GM13976 (cell line): ENCODE measurements at regions not wholly inside any gene's neighbourhood (a gene's known extent, or its start where the extent isn't known, plus 50 kb on each side); places are given as distances from the start of the nearest gene placed in this dataset.

Experiments
- DNase-seq: peaks from one replicate; pipeline ENCODE4 v3.0.0; 2012; ENCODE audit warnings: low spot score
- in situ Hi-C: fragments of 300-500 bp; cut with MboI; formaldehyde crosslinking; loops from one replicate; pipeline ENCODE4 v1.12.0; 2022; ENCODE audit warnings: low sequenced_read_pairs, mixed read lengths, inconsistent platforms; ENCODE audit not compliant: unreplicated experiment
- TF ChIP-seq, protein P1 (sequence below): IDR thresholded peaks from 2 replicates; pipeline ENCODE4 v1.5.1; 2012; ENCODE audit warnings: borderline replicate concordance, mild to moderate bottlenecking; ENCODE audit not compliant: insufficient read depth; ENCODE audit errors: extremely low read depth, missing control alignments, control extremely low read depth

DNA sequence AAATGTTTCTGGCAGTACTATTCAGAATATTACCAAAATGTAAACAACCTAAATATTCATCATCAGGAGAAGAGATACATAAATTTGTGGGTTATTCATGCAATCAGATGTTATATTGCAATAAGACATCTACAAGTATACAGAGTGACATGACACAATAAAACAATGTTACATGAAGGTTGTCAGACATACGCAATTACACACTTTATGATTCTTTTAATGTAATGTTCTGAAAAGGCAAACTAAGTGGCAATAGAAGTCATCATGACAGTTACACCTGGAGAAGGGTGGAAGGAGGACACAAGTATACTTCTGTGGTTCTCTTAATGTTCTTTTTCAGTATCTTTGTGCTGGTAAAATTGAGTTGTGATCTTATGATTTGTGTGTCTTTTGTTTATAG is 95.8 kb upstream of the PRR20A start:
- no peak for DNase-seq
- in situ Hi-C loops = no loop called here
- TF ChIP-seq, protein P1, sequence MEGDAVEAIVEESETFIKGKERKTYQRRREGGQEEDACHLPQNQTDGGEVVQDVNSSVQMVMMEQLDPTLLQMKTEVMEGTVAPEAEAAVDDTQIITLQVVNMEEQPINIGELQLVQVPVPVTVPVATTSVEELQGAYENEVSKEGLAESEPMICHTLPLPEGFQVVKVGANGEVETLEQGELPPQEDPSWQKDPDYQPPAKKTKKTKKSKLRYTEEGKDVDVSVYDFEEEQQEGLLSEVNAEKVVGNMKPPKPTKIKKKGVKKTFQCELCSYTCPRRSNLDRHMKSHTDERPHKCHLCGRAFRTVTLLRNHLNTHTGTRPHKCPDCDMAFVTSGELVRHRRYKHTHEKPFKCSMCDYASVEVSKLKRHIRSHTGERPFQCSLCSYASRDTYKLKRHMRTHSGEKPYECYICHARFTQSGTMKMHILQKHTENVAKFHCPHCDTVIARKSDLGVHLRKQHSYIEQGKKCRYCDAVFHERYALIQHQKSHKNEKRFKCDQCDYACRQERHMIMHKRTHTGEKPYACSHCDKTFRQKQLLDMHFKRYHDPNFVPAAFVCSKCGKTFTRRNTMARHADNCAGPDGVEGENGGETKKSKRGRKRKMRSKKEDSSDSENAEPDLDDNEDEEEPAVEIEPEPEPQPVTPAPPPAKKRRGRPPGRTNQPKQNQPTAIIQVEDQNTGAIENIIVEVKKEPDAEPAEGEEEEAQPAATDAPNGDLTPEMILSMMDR = no peak

DNA sequence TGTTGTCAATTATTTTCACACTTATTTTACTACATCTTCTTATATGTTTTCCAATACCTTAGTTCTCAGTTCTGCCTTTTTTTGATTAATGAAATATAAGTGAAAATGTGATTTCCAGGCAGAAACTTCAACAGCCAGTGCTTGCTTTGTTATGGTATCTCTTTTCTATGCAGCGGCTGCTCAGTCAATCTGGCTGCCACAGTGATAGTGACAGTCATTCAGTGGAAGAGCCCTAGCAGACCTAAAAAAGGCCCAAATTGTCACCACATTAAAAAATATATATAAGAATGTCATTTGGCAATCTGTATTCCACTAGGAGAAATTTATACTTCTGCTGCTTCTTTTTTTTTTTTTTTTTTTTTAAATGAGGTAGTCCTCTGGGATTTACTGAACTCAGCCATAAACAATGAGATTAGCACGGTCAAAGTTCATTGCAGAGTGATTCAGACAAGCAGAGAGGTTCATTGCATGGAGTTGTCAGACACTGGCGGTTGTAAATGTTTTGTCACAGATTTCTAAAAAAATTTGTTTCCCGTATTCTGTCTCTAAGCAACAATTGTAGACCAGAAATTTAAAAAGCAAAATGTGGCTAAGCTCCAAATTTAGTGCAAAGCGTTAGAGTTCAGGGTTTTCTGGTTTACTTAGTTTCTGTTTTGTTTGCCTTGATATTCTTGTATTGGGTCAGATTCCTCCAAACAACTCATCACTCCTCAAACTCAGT is 94.7 kb upstream of the PRR20A start:
- DNase-seq = no peak
- in situ Hi-C loops = no loop called here
- TF ChIP-seq, protein P1 = no peak

DNA sequence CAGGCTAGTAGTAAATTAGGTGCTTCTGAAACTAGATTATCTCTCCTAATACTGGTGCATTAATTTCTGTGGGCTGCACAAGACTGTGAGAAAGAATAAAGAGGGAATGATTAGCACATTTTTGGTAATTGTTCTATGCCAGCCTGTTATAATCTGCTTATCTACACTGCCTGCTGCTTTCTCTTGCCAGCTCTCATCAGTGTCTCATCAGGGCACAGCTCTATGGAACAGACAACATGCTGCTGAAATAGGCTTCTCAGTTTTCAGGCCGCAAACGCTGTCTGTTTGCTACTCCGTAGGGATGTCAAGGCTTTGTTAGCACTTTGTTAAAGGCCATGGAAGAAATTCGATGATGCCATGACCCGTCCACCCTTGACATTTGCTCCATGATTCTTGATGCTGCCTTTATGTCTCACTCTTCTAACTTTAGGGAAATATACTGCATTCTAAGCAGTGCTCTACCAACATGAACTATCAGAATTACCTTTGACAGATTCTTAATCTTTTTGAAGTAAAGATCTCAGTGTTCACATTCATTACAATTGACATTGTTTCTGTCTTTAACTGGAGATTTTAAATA is 84.0 kb upstream of the PRR20A start:
- TF ChIP-seq, protein P1 = no peak
- no peak for DNase-seq

DNA sequence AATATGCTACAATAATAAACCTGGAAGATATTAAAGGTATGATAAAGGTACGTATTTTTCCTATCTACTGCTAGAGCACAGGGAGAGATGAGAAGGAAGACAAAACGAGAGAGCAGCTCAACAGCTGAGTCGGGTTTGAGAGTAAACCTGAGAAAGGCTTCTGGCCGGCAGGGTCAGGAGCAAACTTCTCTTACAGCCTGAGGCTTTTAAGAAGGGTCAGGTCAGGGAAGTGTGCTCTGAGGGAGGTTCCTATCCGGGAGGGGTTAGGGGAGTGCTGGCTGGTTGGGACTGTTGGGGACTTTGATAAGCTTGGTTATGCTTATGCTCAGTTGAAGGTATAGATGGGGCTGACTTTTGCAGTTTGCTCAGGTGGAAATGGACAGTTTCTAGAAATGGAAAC is 77.7 kb upstream of the PRR20A start:
- TF ChIP-seq, protein P1 = no peak
- in situ Hi-C loops = no loop called here
- DNase-seq = no peak

More for the DNA sequence above, 84.0 kb upstream of the PRR20A start:
- in situ Hi-C loops = no loop called here

DNA sequence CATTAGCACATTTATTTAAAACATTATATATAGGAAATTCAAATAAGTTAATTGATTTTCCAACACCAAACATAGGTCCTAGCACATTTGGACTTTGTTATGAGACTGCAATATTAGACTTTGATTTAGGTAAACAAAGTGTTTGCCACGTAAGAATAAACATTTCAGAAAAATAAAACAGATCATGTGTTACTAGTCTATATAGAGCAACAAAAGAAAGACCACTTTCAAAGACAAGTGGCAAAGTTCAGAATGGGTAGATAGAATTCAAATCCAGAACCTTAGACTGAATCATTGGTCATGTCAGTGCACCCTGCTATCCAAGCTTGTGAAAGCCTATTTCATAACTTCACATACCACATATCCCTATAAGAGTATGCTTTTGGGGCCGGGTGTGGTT is 66.7 kb upstream of the PRR20A start:
- TF ChIP-seq, protein P1 = no peak
- in situ Hi-C loops = no loop called here

DNA sequence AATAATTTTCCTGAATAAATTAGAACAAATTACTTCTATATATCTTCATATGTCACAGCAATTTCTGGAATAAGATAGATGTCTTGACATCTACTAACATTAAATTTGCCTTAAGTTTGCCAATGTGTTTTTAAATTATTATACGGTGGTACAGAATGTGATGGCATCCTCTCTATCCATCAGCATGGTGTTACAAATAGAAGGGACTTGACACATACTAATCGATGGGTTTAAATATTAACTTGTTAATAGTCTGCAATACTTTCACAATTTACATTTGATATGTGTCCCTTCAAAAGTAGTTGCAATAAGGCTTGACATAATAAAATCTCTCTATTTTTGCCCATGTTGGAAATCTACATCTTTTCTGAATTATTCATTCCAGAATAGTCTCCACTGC is 65.1 kb upstream of the PRR20A start:
- no peak for DNase-seq
- in situ Hi-C loops = no loop called here
- TF ChIP-seq, protein P1 = no peak

More for the DNA sequence above, 66.7 kb upstream of the PRR20A start:
- no peak for DNase-seq
